Gastroesophageal sphincter (tissue), 3 donors: ENCODE measurements at regions not wholly inside any gene's neighbourhood (a gene's known extent, or its start where the extent isn't known, plus 50 kb on each side); places are given as distances from the start of the nearest gene placed in this dataset.

Source experiments
- CTCF ChIP-seq, 4 experiments: fragments of 200-600 bp in 2 of 4; fragments of 450-650 bp in 2 of 4; sonication (generic) in 1 of 4; IDR thresholded peaks; one replicate each; pipeline ENCODE4 v1.5.1; 2017 to 2019; ENCODE audit warnings: antibody characterized with exemption in 4 of 4, mild to moderate bottlenecking in 2 of 4, moderate library complexity in 2 of 4
- POLR2A ChIP-seq, 2 donors: fragments of 450-650 bp; IDR thresholded peaks; one replicate each; pipeline ENCODE4 v1.6.1; 2017; ENCODE audit warnings: antibody characterized with exemption in 2 of 2, mild to moderate bottlenecking in 2 of 2, moderate library complexity in 1 of 2
- POLR2AphosphoS5 ChIP-seq: sonication (generic); formaldehyde crosslinking; IDR thresholded peaks from one replicate; pipeline ENCODE4 v1.6.1; 2017; ENCODE audit warnings: antibody characterized with exemption

DNA sequence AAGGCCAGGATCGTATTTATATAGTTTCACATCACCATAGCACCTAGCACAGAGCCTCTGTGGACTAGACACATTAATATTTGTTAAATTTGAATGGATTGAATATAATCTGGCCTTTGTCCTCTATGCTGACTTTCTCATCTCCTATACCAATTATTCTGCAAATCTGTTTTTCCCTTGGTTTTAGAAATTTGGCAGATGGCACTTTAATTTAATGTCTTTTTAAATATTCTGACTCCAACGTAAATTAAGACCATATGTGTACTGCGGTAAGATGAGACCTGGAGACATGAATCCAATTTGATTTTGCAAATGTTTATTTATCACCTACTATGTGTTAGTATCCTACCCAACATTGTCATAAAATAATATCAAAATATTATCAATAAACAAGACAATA lies 1281.9 kb upstream of the PIK3C3 start:
- no peak for TF ChIP-seq CTCF (IDR thresholded peaks at IDR 0.05)
- TF ChIP-seq POLR2AphosphoS5, result no peak
- TF ChIP-seq POLR2A (IDR thresholded peaks at IDR 0.05), result no peak
